ENCODE measurements at regions not wholly inside any gene's neighbourhood (a gene's known extent, or its start where the extent isn't known, plus 50 kb on each side); places are given as distances from the start of the nearest gene placed in this dataset.
A peak's percentile ranks its signal among the peaks of the same experiment; 100 is the strongest.
"Not testable (repeated sequence)": the region's sequence is repeated elsewhere in the genome, so short reads cannot be mapped to it uniquely, and the experiment has no call there.

- H3K36me3 Mint-ChIP-seq: no peaks in the 10 kb centered on the region
- H3K27me3 Mint-ChIP-seq: peaks cover 14 to 31% (median 17%) of the 10 kb centered on the region in 3 donors
- no peaks in the 10 kb centered on the region for H3K9me3 Mint-ChIP-seq
- no peak overlapping the region for H3K27ac Mint-ChIP-seq
- H3K4me3 Mint-ChIP-seq: no peak overlapping the region
- peaks cover 0 to 3% (median 0%) of the 10 kb centered on the region in 3 donors for H3K4me1 Mint-ChIP-seq
- DNase-seq (no peak), ATAC-seq (ENCODE audit: low read depth in 2 of 2) (no peak)
Observed at GRCh38 chr12:67885375-67886169, 103.7 kb upstream of the IFNG-AS1 start.

- peaks cover 17 to 31% (median 24%) of the 10 kb centered on the region in 3 donors for H3K27me3 Mint-ChIP-seq
- no peaks in the 10 kb centered on the region for H3K36me3 Mint-ChIP-seq
- no peaks in the 10 kb centered on the region for H3K9me3 Mint-ChIP-seq
- ATAC-seq (ENCODE audit: low read depth in 2 of 2) (no peak), DNase-seq (no peak)
- no peak overlapping the region for H3K4me3 Mint-ChIP-seq
- peaks cover 0 to 3% (median 0%) of the 10 kb centered on the region in 3 donors for H3K4me1 Mint-ChIP-seq
- H3K27ac Mint-ChIP-seq: no peak overlapping the region
Observed at GRCh38 chr12:67887065-67887464, 102.2 kb upstream of the IFNG-AS1 start.

GRCh38 chr12:67889931-67890330 lies 99.3 kb upstream of the IFNG-AS1 start:
- no peak for DNase-seq
- ATAC-seq (ENCODE audit: low read depth in 2 of 2): no peak
- no peak overlapping the region for H3K4me3 Mint-ChIP-seq
- H3K27me3 Mint-ChIP-seq: peaks cover 11 to 30% (median 25%) of the 10 kb centered on the region in 3 donors
- H3K9me3 Mint-ChIP-seq: no peaks in the 10 kb centered on the region
- no peak overlapping the region for H3K27ac Mint-ChIP-seq
- no peaks in the 10 kb centered on the region for H3K36me3 Mint-ChIP-seq
- H3K4me1 Mint-ChIP-seq: peaks cover 0 to 3% (median 0%) of the 10 kb centered on the region in 3 donors

- DNase-seq (no peak), ATAC-seq (ENCODE audit: low read depth in 2 of 2) (no peak)
- Mint-ChIP-seq H3K27ac (peak overlapping the region in 1 of 6 donors; percentile 2), H3K4me3 (no peak overlapping the region), H3K27me3 (peaks cover 5 to 28% (median 22%) of the 10 kb centered on the region in 3 donors), H3K9me3 (no peaks in the 10 kb centered on the region), H3K36me3 (no peaks in the 10 kb centered on the region), H3K4me1 (no peaks in the 10 kb centered on the region)
Observed at GRCh38 chr12:67890726-67891258, 98.5 kb upstream of the IFNG-AS1 start.

- no peak overlapping the region for H3K4me3 Mint-ChIP-seq
- H3K9me3 Mint-ChIP-seq: no peaks in the 10 kb centered on the region
- no peak for ATAC-seq (ENCODE audit: low read depth in 2 of 2)
- no peak for DNase-seq
- H3K27me3 Mint-ChIP-seq: peaks cover 5 to 32% (median 17%) of the 10 kb centered on the region in 3 donors
- no peaks in the 10 kb centered on the region for H3K4me1 Mint-ChIP-seq
- H3K27ac Mint-ChIP-seq: no peak overlapping the region
- H3K36me3 Mint-ChIP-seq: no peaks in the 10 kb centered on the region
Observed at GRCh38 chr12:67891596-67891995, 97.7 kb upstream of the IFNG-AS1 start.

- no peak overlapping the region for H3K27ac Mint-ChIP-seq
- no peaks in the 10 kb centered on the region for H3K4me1 Mint-ChIP-seq
- no peaks in the 10 kb centered on the region for H3K9me3 Mint-ChIP-seq
- peaks cover 4 to 27% (median 17%) of the 10 kb centered on the region in 3 donors for H3K27me3 Mint-ChIP-seq
- no peak for ATAC-seq (ENCODE audit: low read depth in 2 of 2)
- no peaks in the 10 kb centered on the region for H3K36me3 Mint-ChIP-seq
- DNase-seq: no peak
- H3K4me3 Mint-ChIP-seq: no peak overlapping the region
Observed at GRCh38 chr12:67892259-67893021, 96.8 kb upstream of the IFNG-AS1 start.

- DNase-seq: no peak
- Mint-ChIP-seq H3K9me3 (no peaks in the 10 kb centered on the region), H3K36me3 (no peaks in the 10 kb centered on the region), H3K4me1 (no peaks in the 10 kb centered on the region), H3K4me3 (no peak overlapping the region), H3K27me3 (peaks cover 5 to 27% (median 17%) of the 10 kb centered on the region in 3 donors), H3K27ac (no peak overlapping the region)
- no peak for ATAC-seq (ENCODE audit: low read depth in 2 of 2)
Observed at GRCh38 chr12:67893022-67893580, 96.1 kb upstream of the IFNG-AS1 start.

- not testable (repeated sequence) for DNase-seq; H3K4me3 Mint-ChIP-seq; H3K9me3 Mint-ChIP-seq; H3K4me1 Mint-ChIP-seq; H3K27ac Mint-ChIP-seq; ATAC-seq (ENCODE audit: low read depth in 2 of 2); H3K27me3 Mint-ChIP-seq; H3K36me3 Mint-ChIP-seq
Observed at GRCh38 chr12:67900418-67900817, 88.8 kb upstream of the IFNG-AS1 start.

GRCh38 chr12:67909091-67909531 lies 80.1 kb upstream of the IFNG-AS1 start:
- H3K4me1 Mint-ChIP-seq: no peaks in the 10 kb centered on the region

GRCh38 chr12:67909681-67910080 lies 79.6 kb upstream of the IFNG-AS1 start:
- Mint-ChIP-seq H3K4me1 (no peaks in the 10 kb centered on the region), H3K9me3 (peaks cover 0 to 11% (median 0%) of the 10 kb centered on the region in 7 donors), H3K36me3 (no peaks in the 10 kb centered on the region), H3K27me3 (peaks cover 0 to 14% (median 12%) of the 10 kb centered on the region in 3 donors), H3K4me3 (no peak overlapping the region), H3K27ac (no peak overlapping the region)
- ATAC-seq (ENCODE audit: low read depth in 2 of 2) (no peak), DNase-seq (no peak)

More at GRCh38 chr12:67909091-67909531, 80.1 kb upstream of the IFNG-AS1 start:
- no peak for DNase-seq
- Mint-ChIP-seq H3K27me3 (peaks cover 0 to 14% (median 12%) of the 10 kb centered on the region in 3 donors), H3K27ac (no peak overlapping the region), H3K4me3 (no peak overlapping the region), H3K36me3 (no peaks in the 10 kb centered on the region), H3K9me3 (peaks cover 0 to 11% (median 0%) of the 10 kb centered on the region in 7 donors)
- no peak for ATAC-seq (ENCODE audit: low read depth in 2 of 2)

- Mint-ChIP-seq H3K27me3 (peaks cover 0 to 14% (median 12%) of the 10 kb centered on the region in 3 donors), H3K9me3 (peaks cover 0 to 11% (median 0%) of the 10 kb centered on the region in 7 donors), H3K27ac (no peak overlapping the region), H3K36me3 (no peaks in the 10 kb centered on the region), H3K4me1 (no peaks in the 10 kb centered on the region), H3K4me3 (no peak overlapping the region)
- ATAC-seq (ENCODE audit: low read depth in 2 of 2) (no peak), DNase-seq (no peak)
Observed at GRCh38 chr12:67910360-67911274, 78.6 kb upstream of the IFNG-AS1 start.

GRCh38 chr12:67911275-67911600 lies 78.0 kb upstream of the IFNG-AS1 start:
- no peak overlapping the region for H3K27ac Mint-ChIP-seq
- peaks cover 0 to 11% (median 0%) of the 10 kb centered on the region in 7 donors for H3K9me3 Mint-ChIP-seq
- peaks cover 0 to 17% (median 12%) of the 10 kb centered on the region in 3 donors for H3K27me3 Mint-ChIP-seq
- H3K4me1 Mint-ChIP-seq: no peaks in the 10 kb centered on the region
- H3K4me3 Mint-ChIP-seq: no peak overlapping the region
- no peaks in the 10 kb centered on the region for H3K36me3 Mint-ChIP-seq
- ATAC-seq (ENCODE audit: low read depth in 2 of 2): no peak
- no peak for DNase-seq
